IMR-90 (cell line): ENCODE measurements at regions not wholly inside any gene's neighbourhood (a gene's known extent, or its start where the extent isn't known, plus 50 kb on each side); places are given as distances from the start of the nearest gene placed in this dataset.

Experiments used
- ATAC-seq: fragments of 200-7000 bp; cut with Tn5 transposase; 2 replicates; pipeline ENCODE4 v1.9.1; 2020; ENCODE audit warnings: low read depth, mild to moderate bottlenecking, moderate library complexity
- BruUV-seq: library from RNA; stranded (reverse); fragments of 400-500 nt; replicated peaks from 2 replicates; lab custom pipeline; 2021; lab: Mats Ljungman, UMichigan
- CTCF ChIA-PET: fragments of 300-600 bp; formaldehyde crosslinking; extraction: SDS; loops from one replicate; lab custom pipeline; 2021; ENCODE audit warnings: antibody characterized with exemption; lab: Yijun Ruan, JAX
- POLR2A ChIA-PET: fragments of 300-600 bp; sonication (Branson Sonifier 250); formaldehyde crosslinking; loops from one replicate; lab custom pipeline; 2022; ENCODE audit warnings: antibody characterized with exemption; ENCODE audit not compliant: unreplicated experiment; lab: Charles Lee
- DNase-seq: peaks from one replicate; pipeline ENCODE4 v3.0.0; 2013
- H2AFZ ChIP-seq: replicated peaks from 2 replicates; pipeline ENCODE3; 2013; ENCODE audit warnings: low read length, mild to moderate bottlenecking; ENCODE audit not compliant: poor library complexity
- H2AK5ac ChIP-seq: 2 replicates; pipeline ENCODE4 v1.6.1; 2013; ENCODE audit warnings: low read depth, low read length, inconsistent platforms
- H2AK9ac ChIP-seq: replicated peaks from 2 replicates; pipeline ENCODE3; 2013; ENCODE audit warnings: mild to moderate bottlenecking, low read depth, low read length, moderate library complexity; ENCODE audit not compliant: poor library complexity
- H2BK120ac ChIP-seq: 2 replicates; pipeline ENCODE4 v1.6.1; 2013; ENCODE audit warnings: low read depth, low read length, inconsistent platforms
- H2BK15ac ChIP-seq: 3 replicates; pipeline ENCODE4 v1.6.1; 2013; ENCODE audit warnings: low read depth, low read length, inconsistent platforms
- H2BK20ac ChIP-seq: 2 replicates; pipeline ENCODE4 v1.6.1; 2013; ENCODE audit warnings: low read depth, mild to moderate bottlenecking, inconsistent platforms, low read length, moderate library complexity
- H2BK5ac ChIP-seq: 2 replicates; pipeline ENCODE4 v1.6.1; 2013; ENCODE audit warnings: mild to moderate bottlenecking, low read depth, low read length, inconsistent platforms; ENCODE audit not compliant: poor library complexity, severe bottlenecking
- H3K14ac ChIP-seq: replicated peaks from 2 replicates; pipeline ENCODE4 v1.6.1; 2013; ENCODE audit warnings: low read depth, low read length, inconsistent platforms
- H3K18ac ChIP-seq: 2 replicates; pipeline ENCODE4 v1.6.1; 2013; ENCODE audit warnings: low read depth, low read length, control low read depth
- H3K23ac ChIP-seq: 2 replicates; pipeline ENCODE4 v1.6.1; 2013; ENCODE audit warnings: low read depth, low read length, inconsistent platforms
- H3K27ac ChIP-seq: 2 replicates; pipeline ENCODE4 v1.5.1; 2013; ENCODE audit warnings: mild to moderate bottlenecking, control low read depth, low read length; ENCODE audit not compliant: insufficient read depth
- H3K27me3 ChIP-seq: 2 replicates; pipeline ENCODE4 v1.6.1; 2013; ENCODE audit warnings: low read length; ENCODE audit not compliant: control insufficient read depth, insufficient read depth
- H3K36me3 ChIP-seq: 2 replicates; pipeline ENCODE4 v1.6.1; 2013; ENCODE audit warnings: low read length, mixed read lengths; ENCODE audit not compliant: control insufficient read depth, insufficient read depth
- H3K4ac ChIP-seq: 2 replicates; pipeline ENCODE4 v1.6.1; 2013; ENCODE audit warnings: low read depth, low read length, inconsistent platforms
- H3K4me1 ChIP-seq: 2 replicates; pipeline ENCODE4 v1.6.1; 2013; ENCODE audit warnings: low read length, mixed read lengths; ENCODE audit not compliant: control insufficient read depth, insufficient read depth
- H3K4me2 ChIP-seq: 2 replicates; pipeline ENCODE4 v1.6.1; 2013; ENCODE audit warnings: low read depth, mild to moderate bottlenecking, control low read depth, low read length, moderate library complexity
- H3K4me3 ChIP-seq: 2 replicates; pipeline ENCODE4 v1.5.1; 2013; ENCODE audit warnings: low read depth, mild to moderate bottlenecking, control low read depth, low read length, moderate library complexity; ENCODE audit not compliant: insufficient read depth
- H3K56ac ChIP-seq: 2 replicates; pipeline ENCODE4 v1.6.1; 2013; ENCODE audit warnings: low read length, inconsistent platforms; ENCODE audit not compliant: insufficient read depth; ENCODE audit errors: extremely low read depth
- H3K79me1 ChIP-seq, 2 experiments: 2 replicates each; pipeline ENCODE4 v1.6.1; 2013; ENCODE audit warnings: low read length in 2 of 2, inconsistent platforms in 1 of 2, low read depth in 1 of 2
- H3K9ac ChIP-seq: 2 replicates; pipeline ENCODE4 v1.6.1; 2013; ENCODE audit warnings: low read depth, low read length, control low read depth
- H3K9me1 ChIP-seq: 2 replicates; pipeline ENCODE4 v1.6.1; 2013; ENCODE audit warnings: low read length, inconsistent platforms; ENCODE audit not compliant: insufficient read depth
- H3K9me3 ChIP-seq: 2 replicates; pipeline ENCODE4 v1.6.1; 2013; ENCODE audit warnings: low read length; ENCODE audit not compliant: control insufficient read depth, insufficient read depth
- H4K20me1 ChIP-seq: 2 replicates; pipeline ENCODE4 v1.6.1; 2013; ENCODE audit warnings: low read length, inconsistent platforms; ENCODE audit not compliant: insufficient read depth
- H4K5ac ChIP-seq: 2 replicates; pipeline ENCODE4 v1.6.1; 2013; ENCODE audit warnings: mild to moderate bottlenecking, low read depth, low read length, control low read depth
- H4K8ac ChIP-seq, 2 experiments: 2 replicates each; pipeline ENCODE4 v1.6.1; 2013; ENCODE audit warnings: low read depth in 2 of 2, low read length in 2 of 2, control low read depth in 1 of 2, inconsistent platforms in 1 of 2
- H4K91ac ChIP-seq: 2 replicates; pipeline ENCODE4 v1.6.1; 2013; ENCODE audit warnings: low read depth, low read length, inconsistent platforms; ENCODE audit not compliant: insufficient read depth
- CHD1 ChIP-seq: IDR thresholded peaks from 2 replicates; pipeline ENCODE4 v1.6.1; 2012; ENCODE audit warnings: low read depth, low read length, improper control_type of control experiment
- MAFK ChIP-seq: IDR thresholded peaks from 2 replicates; pipeline ENCODE4 v1.6.1; 2012; ENCODE audit warnings: low read depth, low read length, improper control_type of control experiment
- RAD21 ChIP-seq: IDR thresholded peaks from 2 replicates; pipeline ENCODE4 v1.6.1; 2012; ENCODE audit warnings: low read length, improper control_type of control experiment
- WGBS, 2 experiments: methylation state at CpG; one replicate each; pipeline versions ENCODE4 v1.1.5 to v1.1.7; 2013; ENCODE audit warnings: missing lambda C conversion rate in 2 of 2; ENCODE audit not compliant: insufficient read length in 1 of 2; ENCODE audit errors: extremely low coverage in 2 of 2; 5-methylcytosine and 5-hydroxymethylcytosine counted together
- dilution Hi-C: fragments of 300-500 bp; cut with HindIII; formaldehyde crosslinking; loops from one replicate; pipeline ENCODE4 v1.14.3; 2018; ENCODE audit warnings: low sequenced_read_pairs; ENCODE audit not compliant: unreplicated experiment
- in situ Hi-C: fragments of 300-500 bp; cut with MboI; formaldehyde crosslinking; loops from 3 replicates; pipeline ENCODE4 v1.14.3; 2019; ENCODE audit warnings: low sequenced_read_pairs, inconsistent platforms, mixed read lengths
- intact Hi-C: fragments of 100-400 bp; cut with micrococcal nuclease; formaldehyde crosslinking; loops from 2 replicates; pipeline ENCODE4 v1.10.0; 2022

DNA sequence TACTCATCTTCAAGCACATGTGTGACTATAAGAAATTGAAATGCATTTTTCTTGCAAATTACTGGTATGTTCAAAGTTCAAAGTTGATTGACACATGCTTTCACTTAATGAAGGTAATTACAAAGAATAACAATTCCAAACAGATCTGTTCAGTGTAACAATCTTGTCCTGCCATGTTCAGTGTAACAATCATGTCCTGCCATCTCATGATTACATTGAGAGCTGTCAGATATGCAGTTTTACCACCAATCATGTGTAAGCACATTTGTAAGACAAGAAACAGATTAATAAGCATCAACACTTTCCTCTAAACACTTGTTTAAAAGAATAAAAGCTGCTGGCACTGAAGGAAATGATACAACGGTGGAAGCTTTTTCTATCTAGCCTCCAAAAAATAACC, 80.3 kb upstream of the ZNF281 start:
- BruUV-seq = no TSS peak
- no peak overlapping the region for H3K27ac ChIP-seq
- H2BK120ac ChIP-seq = no peak overlapping the region
- no peak overlapping the region for H2BK5ac ChIP-seq
- H3K4me2 ChIP-seq = no peak overlapping the region
- H2BK20ac ChIP-seq = no peak overlapping the region
- no peak overlapping the region for H2AFZ ChIP-seq
- peaks cover 4% of the 10 kb centered on the region for H3K4me1 ChIP-seq
- CTCF ChIA-PET = interaction anchor here (1.2 to 1.4 kb wide), 2 partner anchors 211 to 278 kb away, joined by 3 to 5 read pairs; no protein-coding TSS in a partner anchor
- intact Hi-C loops = no loop called here
- no peak overlapping the region for H2AK9ac ChIP-seq
- no peaks in the 10 kb centered on the region; the same call in 1 of the 2 replicates for H3K9me1 ChIP-seq
- H3K4ac ChIP-seq = no peak overlapping the region
- no peaks in the 10 kb centered on the region for H3K27me3 ChIP-seq
- no peak overlapping the region for H3K18ac ChIP-seq
- H3K36me3 ChIP-seq = no peaks in the 10 kb centered on the region
- no peak overlapping the region for H4K8ac ChIP-seq
- no peak overlapping the region for H4K91ac ChIP-seq
- no peak overlapping the region; the same call in 1 of the 2 replicates for H3K9ac ChIP-seq
- H4K5ac ChIP-seq = no peak overlapping the region
- no CpG with 5 or more reads among the region's 1 CpG for WGBS, 2 experiments
- H3K56ac ChIP-seq = no peak overlapping the region
- dilution Hi-C loops = no loop called here
- no peak overlapping the region for H3K4me3 ChIP-seq
- H3K9me3 ChIP-seq = no peaks in the 10 kb centered on the region
- ATAC-seq (no peak), DNase-seq (no peak)
- H3K79me1 ChIP-seq = no peaks in the 10 kb centered on the region
- H3K23ac ChIP-seq = no peak overlapping the region
- in situ Hi-C loops = loop anchor here (5.0 kb wide), 1 partner anchor 208 kb away; no protein-coding TSS in a partner anchor
- no peak overlapping the region for H2AK5ac ChIP-seq
- no peak overlapping the region for H3K14ac ChIP-seq
- H4K20me1 ChIP-seq = no peaks in the 10 kb centered on the region
- POLR2A ChIA-PET = no interaction called here
- TF ChIP-seq MAFK (no peak), RAD21 (no peak), CHD1 (no peak)
- H2BK15ac ChIP-seq = no peak overlapping the region
